Neural cell (in vitro differentiated cells): ENCODE measurements at regions not wholly inside any gene's neighbourhood (a gene's known extent, or its start where the extent isn't known, plus 50 kb on each side); places are given as distances from the start of the nearest gene placed in this dataset.

Experiments
- H2AFZ ChIP-seq: fragments of 200-600, 300-800 bp; sonication (generic), shearing (Covaris generic); 2 replicates; pipeline ENCODE4 v1.6.0; 2014; ENCODE audit warnings: low read depth, mild to moderate bottlenecking, antibody characterized with exemption, low read length, moderate library complexity
- H3F3A ChIP-seq: fragments of 200-600 bp; shearing (Covaris generic); 2 replicates; pipeline ENCODE4 v1.6.1; 2016; ENCODE audit warnings: mild to moderate bottlenecking, moderate library complexity, mixed read lengths, antibody characterized with exemption, low read length; ENCODE audit not compliant: insufficient read depth, poor library complexity, severe bottlenecking
- H3K27ac ChIP-seq: fragments of 200-600, 300-800 bp; sonication (generic), shearing (Covaris generic); 2 replicates; pipeline ENCODE4 v1.5.1; 2014; ENCODE audit warnings: mild to moderate bottlenecking, low read length, moderate library complexity
- H3K27me3 ChIP-seq: fragments of 300-800, 200-600 bp; sonication (generic), shearing (Covaris generic); 2 replicates; pipeline ENCODE4 v1.6.0; 2014; ENCODE audit warnings: mild to moderate bottlenecking, low read depth, low read length, moderate library complexity; ENCODE audit not compliant: insufficient read depth
- H3K36me3 ChIP-seq: fragments of 300-800, 200-600 bp; sonication (generic), shearing (Covaris generic); 2 replicates; pipeline ENCODE4 v1.5.1; 2014; ENCODE audit warnings: mild to moderate bottlenecking, antibody characterized with exemption, low read length, moderate library complexity; ENCODE audit not compliant: insufficient read depth
- H3K4me2 ChIP-seq: fragments of 300-800, 200-600 bp; sonication (generic), shearing (Covaris generic); 2 replicates; pipeline ENCODE4 v1.6.0; 2014; ENCODE audit warnings: mild to moderate bottlenecking, low read length
- H3K4me3 ChIP-seq: fragments of 300-800, 200-600 bp; sonication (generic), shearing (Covaris generic); 2 replicates; pipeline ENCODE4 v1.5.1; 2014; ENCODE audit warnings: mild to moderate bottlenecking, low read length, moderate library complexity
- H3K79me2 ChIP-seq: fragments of 200-600 bp; shearing (Covaris generic); replicated peaks from 2 replicates; pipeline ENCODE4 v1.6.0; 2014; ENCODE audit warnings: mild to moderate bottlenecking, low read length, moderate library complexity; ENCODE audit not compliant: insufficient read depth
- H3K9ac ChIP-seq: fragments of 300-800, 200-600 bp; sonication (generic), shearing (Covaris generic); 2 replicates; pipeline ENCODE4 v1.6.1; 2016; ENCODE audit warnings: mild to moderate bottlenecking, low read length, mixed read lengths
- H3K9me2 ChIP-seq: fragments of 200-600 bp; shearing (Covaris generic); 2 replicates; pipeline ENCODE4 v1.6.1; 2016; ENCODE audit warnings: mild to moderate bottlenecking, low read length, mixed read lengths; ENCODE audit not compliant: insufficient read depth
- H3K9me3 ChIP-seq: fragments of 200-600, 300-800 bp; sonication (generic), shearing (Covaris generic); 2 replicates; pipeline ENCODE4 v1.6.1; 2016; ENCODE audit warnings: mild to moderate bottlenecking, mixed run types, low read length, moderate library complexity, mixed read lengths
- H4K20me1 ChIP-seq: fragments of 200-600 bp; shearing (Covaris generic); 2 replicates; pipeline ENCODE4 v1.6.1; 2016; ENCODE audit warnings: mild to moderate bottlenecking, mixed run types; ENCODE audit not compliant: insufficient read depth
- EP300 ChIP-seq: fragments of 450-650 bp; conservative IDR thresholded peaks from 2 replicates; pipeline ENCODE4 v1.6.1; 2014; ENCODE audit warnings: antibody characterized with exemption, mild to moderate bottlenecking, moderate library complexity; ENCODE audit not compliant: poor library complexity, severe bottlenecking
- EZH2 ChIP-seq: fragments of 200-600, 300-800 bp; shearing (Covaris generic), sonication (generic); IDR thresholded peaks from 2 replicates; pipeline ENCODE4 v1.6.1; 2014; ENCODE audit warnings: antibody characterized with exemption, low read length, borderline replicate concordance, mild to moderate bottlenecking; ENCODE audit not compliant: insufficient read depth, poor library complexity, severe bottlenecking
- MXI1 ChIP-seq: fragments of 450-650 bp; conservative IDR thresholded peaks from 2 replicates; pipeline ENCODE4 v1.6.1; 2014; ENCODE audit warnings: antibody characterized with exemption, mild to moderate bottlenecking; ENCODE audit not compliant: poor library complexity, severe bottlenecking
- POLR2AphosphoS5 ChIP-seq: IDR thresholded peaks from 2 replicates; pipeline ENCODE4 v1.6.1; 2012
- RAD21 ChIP-seq: fragments of 450-650 bp; conservative IDR thresholded peaks from 2 replicates; pipeline ENCODE4 v1.6.1; 2014; ENCODE audit warnings: antibody characterized with exemption, mild to moderate bottlenecking, moderate library complexity
- SMC3 ChIP-seq: fragments of 450-650 bp; conservative IDR thresholded peaks from 2 replicates; pipeline ENCODE4 v1.6.1; 2014; ENCODE audit warnings: antibody characterized with exemption, mild to moderate bottlenecking, moderate library complexity; ENCODE audit not compliant: poor library complexity
- TAF1 ChIP-seq: IDR thresholded peaks from 2 replicates; pipeline ENCODE4 v1.6.1; 2012; ENCODE audit warnings: low read depth
- TF ChIP-seq, protein P1 (sequence below): IDR thresholded peaks from 2 replicates; pipeline ENCODE4 v1.6.1; 2012; ENCODE audit warnings: borderline replicate concordance
- TF ChIP-seq, protein P2 (sequence below): fragments of 450-650 bp; IDR thresholded peaks from 2 replicates; pipeline ENCODE4 v1.5.1; 2014; ENCODE audit warnings: antibody characterized with exemption, mild to moderate bottlenecking, moderate library complexity; ENCODE audit not compliant: poor library complexity, severe bottlenecking

DNA sequence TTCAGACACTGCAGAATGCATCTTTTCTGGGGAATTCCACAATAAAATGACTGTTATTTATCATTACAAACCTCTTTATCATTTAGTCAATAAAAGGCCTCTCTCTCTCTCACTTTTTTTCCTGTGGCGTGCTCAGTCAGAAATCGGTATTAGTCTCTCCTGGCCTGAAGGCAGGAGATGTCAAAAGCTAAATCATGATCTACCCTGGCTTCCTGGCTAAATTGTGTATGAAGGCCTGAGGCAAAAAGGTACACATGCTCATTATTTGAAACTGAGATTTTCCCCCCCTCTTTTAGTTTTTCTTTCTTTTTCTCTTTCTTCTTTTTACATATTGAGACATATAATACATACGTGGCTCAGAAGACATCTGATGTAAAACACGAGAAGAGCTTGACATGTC, 375.0 kb upstream of the SLC35B3 start:
- Histone ChIP-seq H3K36me3 (no peaks in the 10 kb centered on the region), H3K27me3 (no peaks in the 10 kb centered on the region), H3K9me2 (no peaks in the 10 kb centered on the region), H3K79me2 (no peaks in the 10 kb centered on the region), H4K20me1 (no peaks in the 10 kb centered on the region), H3F3A (no peaks in the 10 kb centered on the region), H3K4me3 (no peak overlapping the region), H3K4me2 (no peak overlapping the region), H3K27ac (no peak overlapping the region), H2AFZ (no peak overlapping the region), H3K9ac (no peak overlapping the region), H3K9me3 (no peaks in the 10 kb centered on the region)
- no peak for TF ChIP-seq SMC3

DNA sequence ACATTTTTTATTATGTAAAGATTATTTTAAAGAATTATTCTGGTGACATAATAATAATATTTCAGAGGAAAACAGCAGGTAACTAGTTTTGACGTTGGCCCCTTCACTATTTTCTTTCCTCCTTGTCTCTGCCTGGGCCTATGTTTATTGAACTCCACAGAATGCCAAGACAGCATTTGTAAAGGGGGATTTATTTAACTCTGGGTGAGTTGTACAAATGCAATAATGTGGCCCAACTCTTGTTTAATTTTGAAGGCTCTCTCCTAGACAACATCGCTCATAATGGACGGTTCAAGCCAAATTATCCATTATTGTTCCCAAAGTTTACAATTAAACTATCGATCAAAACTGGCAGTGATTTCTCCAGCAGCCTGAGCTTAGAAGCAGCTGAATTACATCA, 374.3 kb upstream of the SLC35B3 start:
- Histone ChIP-seq H3K36me3 (no peaks in the 10 kb centered on the region), H3K27me3 (no peaks in the 10 kb centered on the region), H4K20me1 (no peaks in the 10 kb centered on the region), H3K4me3 (no peak overlapping the region), H3K27ac (no peak overlapping the region), H3K9ac (no peak overlapping the region), H2AFZ (no peak overlapping the region), H3K9me2 (no peaks in the 10 kb centered on the region), H3K9me3 (no peaks in the 10 kb centered on the region), H3F3A (no peaks in the 10 kb centered on the region), H3K79me2 (no peaks in the 10 kb centered on the region), H3K4me2 (no peak overlapping the region)
- TF ChIP-seq, protein P1, sequence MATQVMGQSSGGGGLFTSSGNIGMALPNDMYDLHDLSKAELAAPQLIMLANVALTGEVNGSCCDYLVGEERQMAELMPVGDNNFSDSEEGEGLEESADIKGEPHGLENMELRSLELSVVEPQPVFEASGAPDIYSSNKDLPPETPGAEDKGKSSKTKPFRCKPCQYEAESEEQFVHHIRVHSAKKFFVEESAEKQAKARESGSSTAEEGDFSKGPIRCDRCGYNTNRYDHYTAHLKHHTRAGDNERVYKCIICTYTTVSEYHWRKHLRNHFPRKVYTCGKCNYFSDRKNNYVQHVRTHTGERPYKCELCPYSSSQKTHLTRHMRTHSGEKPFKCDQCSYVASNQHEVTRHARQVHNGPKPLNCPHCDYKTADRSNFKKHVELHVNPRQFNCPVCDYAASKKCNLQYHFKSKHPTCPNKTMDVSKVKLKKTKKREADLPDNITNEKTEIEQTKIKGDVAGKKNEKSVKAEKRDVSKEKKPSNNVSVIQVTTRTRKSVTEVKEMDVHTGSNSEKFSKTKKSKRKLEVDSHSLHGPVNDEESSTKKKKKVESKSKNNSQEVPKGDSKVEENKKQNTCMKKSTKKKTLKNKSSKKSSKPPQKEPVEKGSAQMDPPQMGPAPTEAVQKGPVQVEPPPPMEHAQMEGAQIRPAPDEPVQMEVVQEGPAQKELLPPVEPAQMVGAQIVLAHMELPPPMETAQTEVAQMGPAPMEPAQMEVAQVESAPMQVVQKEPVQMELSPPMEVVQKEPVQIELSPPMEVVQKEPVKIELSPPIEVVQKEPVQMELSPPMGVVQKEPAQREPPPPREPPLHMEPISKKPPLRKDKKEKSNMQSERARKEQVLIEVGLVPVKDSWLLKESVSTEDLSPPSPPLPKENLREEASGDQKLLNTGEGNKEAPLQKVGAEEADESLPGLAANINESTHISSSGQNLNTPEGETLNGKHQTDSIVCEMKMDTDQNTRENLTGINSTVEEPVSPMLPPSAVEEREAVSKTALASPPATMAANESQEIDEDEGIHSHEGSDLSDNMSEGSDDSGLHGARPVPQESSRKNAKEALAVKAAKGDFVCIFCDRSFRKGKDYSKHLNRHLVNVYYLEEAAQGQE = no peak
- TF ChIP-seq EP300 = no peak
- no peak for TF ChIP-seq MXI1
- TF ChIP-seq, protein P2, sequence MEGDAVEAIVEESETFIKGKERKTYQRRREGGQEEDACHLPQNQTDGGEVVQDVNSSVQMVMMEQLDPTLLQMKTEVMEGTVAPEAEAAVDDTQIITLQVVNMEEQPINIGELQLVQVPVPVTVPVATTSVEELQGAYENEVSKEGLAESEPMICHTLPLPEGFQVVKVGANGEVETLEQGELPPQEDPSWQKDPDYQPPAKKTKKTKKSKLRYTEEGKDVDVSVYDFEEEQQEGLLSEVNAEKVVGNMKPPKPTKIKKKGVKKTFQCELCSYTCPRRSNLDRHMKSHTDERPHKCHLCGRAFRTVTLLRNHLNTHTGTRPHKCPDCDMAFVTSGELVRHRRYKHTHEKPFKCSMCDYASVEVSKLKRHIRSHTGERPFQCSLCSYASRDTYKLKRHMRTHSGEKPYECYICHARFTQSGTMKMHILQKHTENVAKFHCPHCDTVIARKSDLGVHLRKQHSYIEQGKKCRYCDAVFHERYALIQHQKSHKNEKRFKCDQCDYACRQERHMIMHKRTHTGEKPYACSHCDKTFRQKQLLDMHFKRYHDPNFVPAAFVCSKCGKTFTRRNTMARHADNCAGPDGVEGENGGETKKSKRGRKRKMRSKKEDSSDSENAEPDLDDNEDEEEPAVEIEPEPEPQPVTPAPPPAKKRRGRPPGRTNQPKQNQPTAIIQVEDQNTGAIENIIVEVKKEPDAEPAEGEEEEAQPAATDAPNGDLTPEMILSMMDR = no peak
- TF ChIP-seq POLR2AphosphoS5 = no peak
- no peak for TF ChIP-seq EZH2
- TF ChIP-seq RAD21 = no peak
- no peak for TF ChIP-seq TAF1

DNA sequence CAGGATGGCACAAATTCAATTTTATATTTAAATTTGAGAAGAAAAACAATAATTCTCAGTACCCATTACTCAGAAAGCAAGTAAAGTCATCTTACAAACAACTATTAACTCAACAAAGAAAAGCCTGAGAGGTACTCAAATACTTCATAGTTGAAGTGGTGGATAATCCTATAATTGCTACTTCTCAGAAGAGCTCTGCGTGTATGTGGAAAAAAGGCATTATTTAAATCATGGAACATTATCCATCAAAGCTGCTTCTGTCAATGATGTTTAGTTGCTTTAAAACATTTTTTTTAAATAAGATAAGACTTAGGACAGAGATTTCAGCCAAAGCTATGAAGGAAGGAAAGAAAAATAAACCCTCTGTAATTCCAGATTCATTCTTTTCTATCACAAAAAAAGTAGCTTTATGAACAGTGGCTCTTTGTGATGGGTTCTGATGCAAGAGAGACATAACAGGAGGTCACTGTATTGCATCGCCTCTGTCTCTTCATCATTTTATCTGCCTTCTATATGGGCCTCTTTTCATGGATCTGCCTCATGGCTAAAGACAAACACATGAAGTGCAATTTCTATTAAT, 367.9 kb upstream of the SLC35B3 start:
- no peak for TF ChIP-seq POLR2AphosphoS5
- no peak for TF ChIP-seq RAD21
- no peak for TF ChIP-seq SMC3
- no peak for TF ChIP-seq EP300
- no peak for TF ChIP-seq TAF1
- TF ChIP-seq EZH2 = no peak
- TF ChIP-seq, protein P1 = no peak
- no peak for TF ChIP-seq MXI1
- TF ChIP-seq, protein P2 = no peak
- H3K9me2 ChIP-seq = no peaks in the 10 kb centered on the region
- H3K4me2 ChIP-seq = no peak overlapping the region

More for the DNA sequence above, 367.9 kb upstream of the SLC35B3 start:
- no peak overlapping the region for H3K27ac ChIP-seq
- no peaks in the 10 kb centered on the region for H3K27me3 ChIP-seq
- no peaks in the 10 kb centered on the region for H3K36me3 ChIP-seq
- H3F3A ChIP-seq = no peaks in the 10 kb centered on the region
- H3K9me3 ChIP-seq = peaks cover 2% of the 10 kb centered on the region
- H4K20me1 ChIP-seq = no peaks in the 10 kb centered on the region
- H3K9ac ChIP-seq = no peak overlapping the region
- H3K4me3 ChIP-seq = no peak overlapping the region
- no peaks in the 10 kb centered on the region for H3K79me2 ChIP-seq
- H2AFZ ChIP-seq = no peak overlapping the region
